IPS-NIHi7 (cell line): ENCODE measurements at regions not wholly inside any gene's neighbourhood (a gene's known extent, or its start where the extent isn't known, plus 50 kb on each side); places are given as distances from the start of the nearest gene placed in this dataset.

ENCODE experiments used
- DNase-seq: peaks from one replicate; pipeline ENCODE4 v3.0.0; 2012; ENCODE audit warnings: mixed read lengths; ENCODE audit errors: extremely low spot score

- DNase-seq: no peak
Observed at GRCh38 chr14:53807542-53807941, 149.1 kb downstream of the BMP4 start.

DNA sequence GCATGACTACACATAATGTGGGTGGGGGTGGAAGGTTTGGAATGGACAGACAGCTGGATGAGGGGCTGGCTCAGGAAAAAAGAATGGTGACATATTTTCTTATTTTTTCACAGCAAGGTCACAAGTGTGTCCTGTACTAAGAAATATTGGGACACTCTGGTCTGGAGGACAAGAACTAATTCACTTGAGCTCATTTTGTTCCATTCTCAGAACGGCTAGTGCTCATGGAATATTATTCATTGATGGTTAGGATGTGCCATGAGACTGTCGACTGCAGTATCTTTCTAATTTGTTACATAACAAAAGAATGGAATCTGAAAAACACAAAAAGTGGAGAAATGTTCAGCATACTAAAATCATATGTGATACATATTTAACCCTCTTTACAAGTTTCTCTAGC lies 149.5 kb downstream of the BMP4 start:
- DNase-seq: no peak

DNA sequence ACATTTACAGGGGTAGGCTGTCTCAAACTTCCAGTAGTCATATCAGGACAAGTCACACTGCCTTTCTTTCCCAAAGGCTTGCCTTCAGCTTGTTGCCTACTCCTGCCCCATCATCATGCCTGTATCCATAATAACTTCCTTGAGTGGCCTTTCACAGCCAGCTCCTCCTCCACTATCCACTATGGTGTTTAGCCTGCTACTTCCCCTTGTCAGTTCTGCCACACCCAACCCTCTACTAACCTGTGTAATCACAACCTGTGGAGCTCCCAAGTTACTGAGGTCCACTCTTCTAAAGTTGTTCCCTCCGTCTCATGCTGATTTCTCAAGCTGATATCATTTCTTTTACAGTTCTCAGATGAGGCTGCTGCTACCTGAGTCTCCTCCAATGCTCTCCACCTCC lies 159.9 kb downstream of the BMP4 start:
- DNase-seq: no peak

DNA sequence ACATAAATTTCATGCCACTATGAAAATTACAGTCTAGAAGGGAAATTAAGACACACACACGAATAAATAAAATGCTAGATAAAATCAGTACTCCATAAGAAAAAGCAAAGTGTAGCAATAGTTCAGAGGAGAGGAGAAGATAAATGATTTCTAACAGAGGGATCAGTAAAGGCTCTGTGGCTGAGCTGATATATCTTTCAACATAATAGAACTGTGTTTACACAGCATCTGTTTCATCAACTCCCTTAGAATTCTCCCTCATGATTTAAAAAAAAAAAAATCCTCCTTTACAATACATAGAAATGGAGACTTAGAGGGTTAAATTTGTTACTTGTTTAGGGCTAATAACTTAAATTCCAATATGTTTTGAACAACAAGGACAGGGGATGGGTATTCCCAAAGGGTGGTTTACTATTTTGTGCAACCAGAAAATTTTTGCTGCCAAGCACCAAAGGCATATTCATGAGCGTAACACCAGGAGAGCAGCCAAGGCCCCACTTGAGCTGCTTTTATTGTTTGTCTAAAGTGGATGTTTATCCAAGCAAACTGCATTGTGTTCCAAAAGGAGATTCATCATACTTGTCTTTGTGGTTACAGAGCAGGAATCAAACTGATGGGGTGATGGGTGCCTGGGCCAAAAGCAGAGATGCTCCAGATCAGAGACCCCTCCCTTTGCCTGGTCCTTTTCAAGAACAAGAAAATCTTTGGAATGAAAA lies 162.7 kb downstream of the BMP4 start:
- no peak for DNase-seq

DNA sequence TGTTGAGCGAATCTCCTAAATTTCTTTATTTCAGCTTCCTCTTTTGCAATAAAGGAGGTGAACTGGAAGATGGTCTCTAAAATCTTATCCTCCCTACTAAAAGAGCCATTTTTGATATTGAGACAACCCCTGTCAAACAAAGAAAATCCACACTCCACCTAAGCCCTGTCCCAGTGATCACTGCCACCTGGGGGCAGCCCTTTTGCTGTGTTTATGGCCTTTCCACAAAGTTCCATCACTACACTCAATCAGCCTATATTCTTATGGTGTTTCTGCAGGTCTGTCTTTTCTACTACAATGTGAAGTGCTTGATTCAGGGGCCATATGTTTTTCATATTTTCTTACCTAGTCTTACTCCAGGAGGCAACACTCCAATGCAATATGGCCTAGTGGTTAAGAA lies 163.7 kb downstream of the BMP4 start:
- DNase-seq: peak; percentile 52

GRCh38 chr14:53790731-53791500 lies 165.7 kb downstream of the BMP4 start:
- DNase-seq: no peak

GRCh38 chr14:53788566-53788965 lies 168.1 kb downstream of the BMP4 start:
- DNase-seq: no peak

GRCh38 chr14:53786045-53786444 lies 170.6 kb downstream of the BMP4 start:
- DNase-seq: no peak

DNA sequence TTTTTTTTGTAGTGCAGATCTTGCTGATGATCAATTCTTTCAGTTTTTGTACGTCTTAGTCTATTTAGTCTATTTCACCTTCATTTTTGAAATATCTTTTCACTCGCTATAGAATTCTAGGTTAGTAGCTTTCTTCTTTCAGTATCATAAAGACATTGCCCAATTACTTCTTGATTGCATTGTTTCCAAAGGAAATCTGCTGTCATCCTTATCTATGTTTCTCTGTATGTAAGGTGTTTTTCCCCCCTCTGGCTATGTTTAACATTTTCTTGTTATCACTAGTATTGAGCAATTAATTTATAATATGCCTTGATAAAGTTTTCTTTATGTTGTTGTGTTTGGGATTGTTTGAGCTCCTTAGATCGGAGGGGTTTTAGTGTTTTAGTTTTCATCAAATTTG lies 171.9 kb downstream of the BMP4 start:
- no peak for DNase-seq

DNA sequence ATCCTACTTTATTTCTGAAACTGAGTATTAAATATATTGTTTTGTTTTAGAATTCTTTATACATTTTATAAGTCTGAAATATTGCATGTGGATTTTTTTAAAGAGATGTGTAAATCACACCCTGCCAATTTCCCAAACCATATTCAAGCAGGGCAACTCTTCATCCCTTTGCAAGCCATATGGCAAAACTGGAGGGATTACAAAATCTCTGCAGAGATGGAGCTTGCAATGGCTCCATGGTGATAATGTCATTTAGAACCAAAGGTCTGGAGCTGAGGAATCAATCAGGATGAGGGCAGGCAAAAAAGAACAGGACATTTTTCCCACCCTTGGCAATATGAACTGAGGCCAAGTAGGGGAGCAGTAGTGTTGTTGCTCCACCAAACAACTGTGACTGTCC lies 173.4 kb downstream of the BMP4 start:
- no peak for DNase-seq

GRCh38 chr14:53780051-53780555 lies 176.5 kb downstream of the BMP4 start:
- no peak for DNase-seq

GRCh38 chr14:53779301-53779700 lies 177.3 kb downstream of the BMP4 start:
- DNase-seq: no peak

DNA sequence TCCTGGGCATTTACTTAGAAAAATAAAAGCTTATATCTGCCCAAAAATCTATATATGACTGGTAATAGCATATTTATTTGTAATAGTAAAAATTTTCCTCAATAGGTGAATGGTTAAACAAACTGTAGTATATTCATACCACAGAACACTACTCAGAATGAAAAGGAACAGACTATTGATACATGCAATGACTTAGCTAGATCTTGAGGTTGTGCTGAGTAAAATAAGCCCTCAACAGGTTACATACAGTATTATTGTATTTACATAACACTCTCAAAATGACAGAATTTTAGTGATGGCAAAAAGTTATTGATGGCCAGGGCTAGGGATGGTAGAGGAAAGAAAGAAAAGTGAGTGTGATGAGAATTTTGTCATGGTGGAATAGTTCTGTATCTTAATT lies 178.4 kb downstream of the BMP4 start:
- no peak for DNase-seq

GRCh38 chr14:53772936-53773335 lies 183.7 kb downstream of the BMP4 start:
- DNase-seq: no peak

GRCh38 chr14:53767566-53767965 lies 189.1 kb downstream of the BMP4 start:
- no peak for DNase-seq

DNA sequence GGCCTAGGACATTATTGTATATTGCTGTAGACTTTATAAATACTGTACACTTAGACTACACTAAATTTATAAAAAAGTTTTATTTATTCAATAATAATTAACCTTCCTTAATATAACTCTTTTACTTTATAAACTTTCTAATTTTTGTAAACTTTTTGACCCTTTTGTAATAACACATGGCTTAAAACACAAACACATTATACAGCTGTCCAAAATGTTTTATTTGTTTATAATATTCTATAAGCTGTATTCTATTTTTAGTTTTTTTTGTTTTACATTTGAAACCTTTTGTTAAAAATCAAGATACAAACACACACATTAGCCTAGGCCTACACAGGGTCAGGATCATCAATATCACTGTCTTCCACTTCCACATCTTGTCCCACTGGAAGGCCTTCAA lies 190.0 kb downstream of the BMP4 start:
- DNase-seq: no peak

DNA sequence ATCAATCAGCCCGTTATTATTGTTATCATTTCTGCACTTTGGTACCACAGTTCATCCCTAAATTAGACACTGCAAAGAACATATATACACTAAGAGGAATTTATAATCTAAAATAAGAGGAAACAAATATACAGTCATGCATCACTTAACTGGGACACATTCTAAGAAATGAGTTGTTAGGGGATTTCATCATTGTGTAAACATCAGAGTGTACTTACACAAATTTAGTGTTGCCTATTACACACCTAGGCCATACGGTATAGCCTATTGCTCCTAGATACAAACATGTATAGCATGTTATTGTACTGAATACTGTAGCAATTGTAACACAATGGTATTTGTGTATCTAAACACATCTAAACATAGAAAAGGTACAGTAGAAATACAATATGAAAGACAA lies 190.5 kb downstream of the BMP4 start:
- no peak for DNase-seq

DNA sequence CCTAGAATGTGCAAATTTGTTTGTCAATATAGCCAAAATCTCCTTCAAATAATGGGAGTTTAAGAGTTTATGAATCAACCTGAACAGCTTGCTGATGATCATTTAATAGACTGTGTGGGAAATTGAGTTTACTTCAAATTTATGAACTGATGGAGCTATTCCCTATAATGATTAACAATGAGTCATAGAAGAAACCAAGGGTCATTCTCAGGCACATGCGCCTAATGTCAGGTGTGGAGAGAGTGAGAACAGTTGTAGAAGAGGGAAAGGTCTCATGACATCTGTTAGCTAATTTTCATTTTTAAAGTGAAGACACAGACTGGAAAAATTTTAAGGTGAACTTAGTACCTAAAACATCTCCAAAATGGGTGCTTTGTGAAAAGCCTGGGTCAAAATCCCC lies 191.8 kb downstream of the BMP4 start:
- DNase-seq: no peak

GRCh38 chr14:53758141-53758540 lies 198.5 kb downstream of the BMP4 start:
- no peak for DNase-seq

DNA sequence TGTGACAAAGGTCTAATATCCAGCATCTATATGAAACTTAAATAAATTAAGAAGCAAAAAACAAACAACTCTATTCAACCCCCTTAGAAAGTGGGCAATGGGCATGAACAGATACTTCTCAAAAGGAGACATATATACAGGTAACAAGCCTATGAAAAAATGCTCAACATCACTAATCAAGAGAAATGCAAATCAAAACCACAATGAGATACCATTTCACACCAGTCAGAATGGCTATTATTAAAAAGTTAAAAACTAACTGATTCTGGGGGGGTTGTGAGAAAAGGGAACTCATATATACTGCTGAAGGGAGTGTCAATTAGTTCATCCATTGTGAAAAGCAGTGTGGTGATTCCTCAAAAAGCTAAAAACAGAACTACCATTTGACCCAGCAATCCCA lies 198.9 kb downstream of the BMP4 start:
- DNase-seq: no peak

GRCh38 chr14:53751650-53752049 lies 205.0 kb downstream of the BMP4 start:
- DNase-seq: no peak

- DNase-seq: no peak
Observed at GRCh38 chr14:53748691-53749090, 207.9 kb downstream of the BMP4 start.

GRCh38 chr14:53744857-53745256 lies 211.8 kb downstream of the BMP4 start:
- no peak for DNase-seq
